ENCODE measurements at regions not wholly inside any gene's neighbourhood (a gene's known extent, or its start where the extent isn't known, plus 50 kb on each side); places are given as distances from the start of the nearest gene placed in this dataset.

DNA sequence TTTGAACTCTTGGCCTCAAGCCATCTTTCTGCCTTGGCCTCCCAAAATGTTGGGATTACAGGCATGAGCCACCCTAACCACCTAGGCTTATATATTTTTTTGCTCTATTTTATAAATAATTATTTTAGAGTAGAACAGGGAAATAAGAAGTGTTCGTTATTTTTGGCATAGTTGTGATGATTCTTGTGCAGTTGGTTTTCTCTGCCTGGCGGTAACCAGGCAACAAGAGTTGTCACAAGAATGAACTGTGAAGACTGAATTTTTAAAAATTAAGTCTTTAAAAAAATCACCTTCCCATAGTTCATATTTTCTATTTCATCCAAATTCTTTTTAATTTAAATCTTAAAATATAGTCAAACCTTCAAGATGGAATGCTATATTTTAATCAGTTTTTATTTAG, 310.2 kb downstream of the ARL6IP6 start:
- Histone ChIP-seq H3K4me3 (replicated peaks; ENCODE audit: insufficient read depth, low read length) (no peak overlapping the region), H3K27ac (replicated peaks) (no peak overlapping the region), H3K27me3 (ENCODE audit: insufficient read depth, poor library complexity, severe bottlenecking) (no peaks in the 10 kb centered on the region)
- TF ChIP-seq GABPA (IDR thresholded peaks at IDR 0.05; ENCODE audit: low read depth) (no peak), SPI1 (IDR thresholded peaks at IDR 0.05; ENCODE audit: borderline replicate concordance, low read depth) (no peak), POLR2AphosphoS5 (IDR thresholded peaks at IDR 0.05; ENCODE audit: low read depth) (no peak)
- TF ChIP-seq, protein P1, sequence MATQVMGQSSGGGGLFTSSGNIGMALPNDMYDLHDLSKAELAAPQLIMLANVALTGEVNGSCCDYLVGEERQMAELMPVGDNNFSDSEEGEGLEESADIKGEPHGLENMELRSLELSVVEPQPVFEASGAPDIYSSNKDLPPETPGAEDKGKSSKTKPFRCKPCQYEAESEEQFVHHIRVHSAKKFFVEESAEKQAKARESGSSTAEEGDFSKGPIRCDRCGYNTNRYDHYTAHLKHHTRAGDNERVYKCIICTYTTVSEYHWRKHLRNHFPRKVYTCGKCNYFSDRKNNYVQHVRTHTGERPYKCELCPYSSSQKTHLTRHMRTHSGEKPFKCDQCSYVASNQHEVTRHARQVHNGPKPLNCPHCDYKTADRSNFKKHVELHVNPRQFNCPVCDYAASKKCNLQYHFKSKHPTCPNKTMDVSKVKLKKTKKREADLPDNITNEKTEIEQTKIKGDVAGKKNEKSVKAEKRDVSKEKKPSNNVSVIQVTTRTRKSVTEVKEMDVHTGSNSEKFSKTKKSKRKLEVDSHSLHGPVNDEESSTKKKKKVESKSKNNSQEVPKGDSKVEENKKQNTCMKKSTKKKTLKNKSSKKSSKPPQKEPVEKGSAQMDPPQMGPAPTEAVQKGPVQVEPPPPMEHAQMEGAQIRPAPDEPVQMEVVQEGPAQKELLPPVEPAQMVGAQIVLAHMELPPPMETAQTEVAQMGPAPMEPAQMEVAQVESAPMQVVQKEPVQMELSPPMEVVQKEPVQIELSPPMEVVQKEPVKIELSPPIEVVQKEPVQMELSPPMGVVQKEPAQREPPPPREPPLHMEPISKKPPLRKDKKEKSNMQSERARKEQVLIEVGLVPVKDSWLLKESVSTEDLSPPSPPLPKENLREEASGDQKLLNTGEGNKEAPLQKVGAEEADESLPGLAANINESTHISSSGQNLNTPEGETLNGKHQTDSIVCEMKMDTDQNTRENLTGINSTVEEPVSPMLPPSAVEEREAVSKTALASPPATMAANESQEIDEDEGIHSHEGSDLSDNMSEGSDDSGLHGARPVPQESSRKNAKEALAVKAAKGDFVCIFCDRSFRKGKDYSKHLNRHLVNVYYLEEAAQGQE (IDR thresholded peaks at IDR 0.05; ENCODE audit: insufficient replicate concordance, low read depth), result no peak
- TF ChIP-seq, protein P2, sequence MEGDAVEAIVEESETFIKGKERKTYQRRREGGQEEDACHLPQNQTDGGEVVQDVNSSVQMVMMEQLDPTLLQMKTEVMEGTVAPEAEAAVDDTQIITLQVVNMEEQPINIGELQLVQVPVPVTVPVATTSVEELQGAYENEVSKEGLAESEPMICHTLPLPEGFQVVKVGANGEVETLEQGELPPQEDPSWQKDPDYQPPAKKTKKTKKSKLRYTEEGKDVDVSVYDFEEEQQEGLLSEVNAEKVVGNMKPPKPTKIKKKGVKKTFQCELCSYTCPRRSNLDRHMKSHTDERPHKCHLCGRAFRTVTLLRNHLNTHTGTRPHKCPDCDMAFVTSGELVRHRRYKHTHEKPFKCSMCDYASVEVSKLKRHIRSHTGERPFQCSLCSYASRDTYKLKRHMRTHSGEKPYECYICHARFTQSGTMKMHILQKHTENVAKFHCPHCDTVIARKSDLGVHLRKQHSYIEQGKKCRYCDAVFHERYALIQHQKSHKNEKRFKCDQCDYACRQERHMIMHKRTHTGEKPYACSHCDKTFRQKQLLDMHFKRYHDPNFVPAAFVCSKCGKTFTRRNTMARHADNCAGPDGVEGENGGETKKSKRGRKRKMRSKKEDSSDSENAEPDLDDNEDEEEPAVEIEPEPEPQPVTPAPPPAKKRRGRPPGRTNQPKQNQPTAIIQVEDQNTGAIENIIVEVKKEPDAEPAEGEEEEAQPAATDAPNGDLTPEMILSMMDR (IDR thresholded peaks at IDR 0.05; ENCODE audit: insufficient read depth, low read length), result no peak
- no peak for DNase-seq (ENCODE audit: low read depth in 1 of 2, low spot score in 1 of 2)

- Histone ChIP-seq H3K27me3 (ENCODE audit: insufficient read depth, poor library complexity, severe bottlenecking) (no peaks in the 10 kb centered on the region), H3K4me3 (replicated peaks; ENCODE audit: insufficient read depth, low read length) (no peak overlapping the region), H3K27ac (replicated peaks) (no peak overlapping the region)
- TF ChIP-seq GABPA (IDR thresholded peaks at IDR 0.05; ENCODE audit: low read depth) (no peak), SPI1 (IDR thresholded peaks at IDR 0.05; ENCODE audit: borderline replicate concordance, low read depth) (no peak), POLR2AphosphoS5 (IDR thresholded peaks at IDR 0.05; ENCODE audit: low read depth) (no peak)
- TF ChIP-seq, protein P1 (IDR thresholded peaks at IDR 0.05; ENCODE audit: insufficient replicate concordance, low read depth), result no peak
- TF ChIP-seq, protein P2 (IDR thresholded peaks at IDR 0.05; ENCODE audit: insufficient read depth, low read length), result no peak
- no peak for DNase-seq (ENCODE audit: low read depth in 1 of 2, low spot score in 1 of 2)
These were observed 309.1 kb downstream of the ARL6IP6 start for GRCh38 chr2:153027533-153027932.

- no peak for DNase-seq (ENCODE audit: low read depth in 1 of 2, low spot score in 1 of 2)
- TF ChIP-seq, protein P1 (IDR thresholded peaks at IDR 0.05; ENCODE audit: insufficient replicate concordance, low read depth), result no peak
- TF ChIP-seq GABPA (IDR thresholded peaks at IDR 0.05; ENCODE audit: low read depth) (no peak), POLR2AphosphoS5 (IDR thresholded peaks at IDR 0.05; ENCODE audit: low read depth) (no peak), SPI1 (IDR thresholded peaks at IDR 0.05; ENCODE audit: borderline replicate concordance, low read depth) (no peak)
- TF ChIP-seq, protein P2 (IDR thresholded peaks at IDR 0.05; ENCODE audit: insufficient read depth, low read length), result no peak
These were observed 301.8 kb downstream of the ARL6IP6 start for GRCh38 chr2:153020201-153020600.

More at GRCh38 chr2:153020201-153020600, 301.8 kb downstream of the ARL6IP6 start:
- H3K27me3 ChIP-seq (ENCODE audit: insufficient read depth, poor library complexity, severe bottlenecking), result no peaks in the 10 kb centered on the region
- H3K4me3 ChIP-seq (replicated peaks; ENCODE audit: insufficient read depth, low read length), result no peak overlapping the region
- H3K27ac ChIP-seq (replicated peaks), result no peak overlapping the region

Data from HL-60 (cell line).